Activated CD8-positive, alpha-beta T cell treated with anti-CD3 and anti-CD28 coated beads for 36 hours (primary cell): ENCODE measurements at regions not wholly inside any gene's neighbourhood (a gene's known extent, or its start where the extent isn't known, plus 50 kb on each side); places are given as distances from the start of the nearest gene placed in this dataset.
A peak's percentile ranks its signal among the peaks of the same experiment; 100 is the strongest.

Source experiments
- ATAC-seq: fragments of 200-7000 bp; cut with Tn5 transposase; one replicate; pipeline ENCODE4 v1.10.0; 2021; ENCODE audit warnings: mild to moderate bottlenecking, moderate library complexity
- CTCF ChIA-PET: fragments of 350-600 bp; sonication (Branson Sonifier 250); formaldehyde crosslinking; loops from one replicate; lab custom pipeline; 2021; ENCODE audit warnings: antibody characterized with exemption; lab: Charles Lee
- POLR2A ChIA-PET: fragments of 350-600 bp; sonication (Branson Sonifier 250); formaldehyde crosslinking; loops from one replicate; lab custom pipeline; 2021; ENCODE audit warnings: antibody characterized with exemption; lab: Charles Lee
- DNase-seq: peaks from one replicate; pipeline ENCODE4 v3.0.0-alpha.2; 2020
- H3K27ac Mint-ChIP-seq: one replicate; pipeline ENCODE4 v1.8.0; 2021; ENCODE audit warnings: mild to moderate bottlenecking, mixed read lengths
- H3K27me3 Mint-ChIP-seq: one replicate; pipeline ENCODE4 v1.8.0; 2021; ENCODE audit warnings: mixed read lengths
- H3K36me3 Mint-ChIP-seq: one replicate; pipeline ENCODE4 v1.8.0; 2021; ENCODE audit warnings: low read depth, mixed read lengths
- H3K4me1 Mint-ChIP-seq: one replicate; pipeline ENCODE4 v1.8.0; 2021; ENCODE audit warnings: low read depth, mixed read lengths
- H3K4me3 Mint-ChIP-seq: one replicate; pipeline ENCODE4 v1.8.0; 2021; ENCODE audit warnings: mild to moderate bottlenecking, moderate library complexity, mixed read lengths
- H3K9me3 Mint-ChIP-seq: one replicate; pipeline ENCODE4 v1.8.0; 2021; ENCODE audit warnings: mixed read lengths
- intact Hi-C: fragments of 100-400 bp; cut with micrococcal nuclease; formaldehyde crosslinking; loops from one replicate; pipeline ENCODE4 v1.10.0; 2022
- TF ChIP-seq, protein P1 (sequence below): fragments of 200-600 bp; IDR thresholded peaks from one replicate; pipeline ENCODE4 v1.8.0; 2022; ENCODE audit warnings: antibody characterized with exemption, mild to moderate bottlenecking

DNA sequence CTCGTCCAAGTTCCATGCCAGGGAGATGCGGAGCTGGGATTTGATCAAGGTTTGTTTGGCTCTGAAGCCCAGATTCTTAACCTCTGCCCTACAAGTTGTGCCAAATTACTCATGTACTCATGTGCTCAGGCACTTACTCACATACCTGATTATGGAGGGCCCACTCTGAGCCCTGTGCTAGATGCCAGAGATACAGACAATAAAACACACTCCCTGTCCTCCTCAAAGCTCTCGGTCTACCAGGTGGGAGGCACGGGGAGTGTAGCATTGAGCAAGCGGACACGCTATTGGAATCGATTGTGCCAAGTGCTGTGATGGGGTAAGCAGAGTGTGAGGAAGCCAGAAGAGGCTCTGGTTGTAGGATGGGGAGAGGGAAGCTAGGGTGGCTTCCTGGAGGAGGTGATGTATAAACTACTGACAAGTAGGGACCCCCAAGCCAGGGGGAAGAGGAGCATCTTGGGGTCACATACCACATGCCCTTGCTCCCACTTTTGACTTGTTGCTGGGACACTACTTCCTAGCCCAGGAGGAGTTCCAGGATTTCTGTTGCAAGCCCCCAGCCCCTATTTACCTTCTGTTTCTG lies 49.8 kb upstream of the IFNLR1 start:
- DNase-seq (peak; percentile 23), ATAC-seq (peak; percentile 50)
- peaks cover 15% of the 10 kb centered on the region for H3K27me3 Mint-ChIP-seq
- no peak overlapping the region for H3K4me3 Mint-ChIP-seq
- no peaks in the 10 kb centered on the region for H3K36me3 Mint-ChIP-seq
- CTCF ChIA-PET = interaction anchor here (0.9 to 1.3 kb wide), 2 partner anchors 87 to 154 kb away, joined by 3 to 4 read pairs; no protein-coding TSS in a partner anchor
- POLR2A ChIA-PET = interaction anchor here (0.9 to 1.0 kb wide), 3 partner anchors 33 to 176 kb away, joined by 3 read pairs; partner anchors contain the start of gene STPG1
- H3K4me1 Mint-ChIP-seq = peaks cover 15% of the 10 kb centered on the region
- TF ChIP-seq, protein P1, sequence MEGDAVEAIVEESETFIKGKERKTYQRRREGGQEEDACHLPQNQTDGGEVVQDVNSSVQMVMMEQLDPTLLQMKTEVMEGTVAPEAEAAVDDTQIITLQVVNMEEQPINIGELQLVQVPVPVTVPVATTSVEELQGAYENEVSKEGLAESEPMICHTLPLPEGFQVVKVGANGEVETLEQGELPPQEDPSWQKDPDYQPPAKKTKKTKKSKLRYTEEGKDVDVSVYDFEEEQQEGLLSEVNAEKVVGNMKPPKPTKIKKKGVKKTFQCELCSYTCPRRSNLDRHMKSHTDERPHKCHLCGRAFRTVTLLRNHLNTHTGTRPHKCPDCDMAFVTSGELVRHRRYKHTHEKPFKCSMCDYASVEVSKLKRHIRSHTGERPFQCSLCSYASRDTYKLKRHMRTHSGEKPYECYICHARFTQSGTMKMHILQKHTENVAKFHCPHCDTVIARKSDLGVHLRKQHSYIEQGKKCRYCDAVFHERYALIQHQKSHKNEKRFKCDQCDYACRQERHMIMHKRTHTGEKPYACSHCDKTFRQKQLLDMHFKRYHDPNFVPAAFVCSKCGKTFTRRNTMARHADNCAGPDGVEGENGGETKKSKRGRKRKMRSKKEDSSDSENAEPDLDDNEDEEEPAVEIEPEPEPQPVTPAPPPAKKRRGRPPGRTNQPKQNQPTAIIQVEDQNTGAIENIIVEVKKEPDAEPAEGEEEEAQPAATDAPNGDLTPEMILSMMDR = no peak
- intact Hi-C loops = no loop called here
- H3K9me3 Mint-ChIP-seq = peaks cover 4% of the 10 kb centered on the region
- H3K27ac Mint-ChIP-seq = peak overlapping the region; percentile 28
